RCC 7860 (cell line): ENCODE measurements at regions not wholly inside any gene's neighbourhood (a gene's known extent, or its start where the extent isn't known, plus 50 kb on each side); places are given as distances from the start of the nearest gene placed in this dataset.

Experiments
- DNase-seq: peaks from one replicate; pipeline ENCODE4 v3.0.0-alpha.2; 2015; ENCODE audit warnings: low spot score
- FAIRE-seq: peaks from 2 replicates; lab custom pipeline; 2012; peaks lifted over from hg19 to GRCh38; lab: Jason Lieb, UNC

- DNase-seq: no peak
- no peak for FAIRE-seq
Observed at GRCh38 chr6:48755315-48755714, 644.3 kb upstream of the PTCHD4 start.

- FAIRE-seq: no peak
- no peak for DNase-seq
Observed at GRCh38 chr6:48754641-48755040, 643.6 kb upstream of the PTCHD4 start.

GRCh38 chr6:48750861-48751260 is 639.9 kb upstream of the PTCHD4 start:
- FAIRE-seq: no peak
- no peak for DNase-seq

- no peak for DNase-seq
- FAIRE-seq: no peak
Observed at GRCh38 chr6:48747471-48747870, 636.5 kb upstream of the PTCHD4 start.

- DNase-seq (no peak), FAIRE-seq (no peak)
Observed at GRCh38 chr6:48747040-48747439, 636.0 kb upstream of the PTCHD4 start.

- DNase-seq (no peak), FAIRE-seq (no peak)
Observed at GRCh38 chr6:48744948-48745347, 634.0 kb upstream of the PTCHD4 start.

GRCh38 chr6:48743738-48744137 is 632.7 kb upstream of the PTCHD4 start:
- no peak for FAIRE-seq
- no peak for DNase-seq

GRCh38 chr6:48736501-48737206 is 625.7 kb upstream of the PTCHD4 start:
- DNase-seq (no peak), FAIRE-seq (no peak)

GRCh38 chr6:48735846-48736245 is 624.8 kb upstream of the PTCHD4 start:
- DNase-seq (no peak), FAIRE-seq (no peak)

- no peak for FAIRE-seq
- no peak for DNase-seq
Observed at GRCh38 chr6:48733581-48733980, 622.6 kb upstream of the PTCHD4 start.

GRCh38 chr6:48714699-48715098 is 603.7 kb upstream of the PTCHD4 start:
- DNase-seq (no peak), FAIRE-seq (no peak)

- DNase-seq (no peak), FAIRE-seq (no peak)
Observed at GRCh38 chr6:48714250-48714649, 603.3 kb upstream of the PTCHD4 start.

GRCh38 chr6:48713612-48714011 is 602.6 kb upstream of the PTCHD4 start:
- no peak for DNase-seq
- FAIRE-seq: no peak

- no peak for FAIRE-seq
Observed at GRCh38 chr6:48706310-48706709, 595.3 kb upstream of the PTCHD4 start.

GRCh38 chr6:48701572-48701971 is 590.6 kb upstream of the PTCHD4 start:
- FAIRE-seq: no peak
- DNase-seq: no peak

More at GRCh38 chr6:48706310-48706709, 595.3 kb upstream of the PTCHD4 start:
- DNase-seq: no peak

GRCh38 chr6:48695872-48696271 is 584.9 kb upstream of the PTCHD4 start:
- DNase-seq: no peak
- no peak for FAIRE-seq

GRCh38 chr6:48691420-48691819 is 580.4 kb upstream of the PTCHD4 start:
- DNase-seq: no peak
- FAIRE-seq: no peak

- no peak for FAIRE-seq
- DNase-seq: no peak
Observed at GRCh38 chr6:48689498-48689897, 578.5 kb upstream of the PTCHD4 start.

- FAIRE-seq (no peak), DNase-seq (no peak)
Observed at GRCh38 chr6:48678390-48678789, 567.4 kb upstream of the PTCHD4 start.

- FAIRE-seq (no peak), DNase-seq (no peak)
Observed at GRCh38 chr6:48671505-48671904, 560.5 kb upstream of the PTCHD4 start.

GRCh38 chr6:48670546-48670945 is 559.5 kb upstream of the PTCHD4 start:
- DNase-seq: no peak
- FAIRE-seq: no peak

- FAIRE-seq: no peak
Observed at GRCh38 chr6:48667797-48668196, 556.8 kb upstream of the PTCHD4 start.

GRCh38 chr6:48664826-48665225 is 553.8 kb upstream of the PTCHD4 start:
- FAIRE-seq (no peak), DNase-seq (no peak)

More at GRCh38 chr6:48667797-48668196, 556.8 kb upstream of the PTCHD4 start:
- DNase-seq: no peak
